ENCODE measurements at regions not wholly inside any gene's neighbourhood (a gene's known extent, or its start where the extent isn't known, plus 50 kb on each side); places are given as distances from the start of the nearest gene placed in this dataset.

DNA sequence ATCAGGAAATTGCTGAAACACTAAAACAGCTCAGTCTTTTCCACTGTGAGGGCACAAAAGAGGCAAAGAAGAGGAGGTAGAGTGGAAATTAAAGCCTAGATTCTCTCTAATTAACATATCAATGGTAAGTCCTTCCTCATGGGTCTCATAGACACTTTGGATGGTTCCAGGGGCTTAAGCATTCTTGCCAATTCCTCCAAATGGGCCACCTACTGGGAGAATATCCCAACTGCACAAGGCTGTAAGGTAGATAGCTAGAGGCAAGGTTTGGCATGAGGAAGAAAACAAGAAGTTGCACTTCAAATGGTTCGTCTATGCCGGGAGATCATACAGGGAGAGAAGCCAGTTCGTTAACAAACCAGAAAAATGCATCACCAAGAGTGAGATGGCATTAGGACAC lies 107.6 kb upstream of the KHDRBS2 start:
- TF ChIP-seq, protein P1, sequence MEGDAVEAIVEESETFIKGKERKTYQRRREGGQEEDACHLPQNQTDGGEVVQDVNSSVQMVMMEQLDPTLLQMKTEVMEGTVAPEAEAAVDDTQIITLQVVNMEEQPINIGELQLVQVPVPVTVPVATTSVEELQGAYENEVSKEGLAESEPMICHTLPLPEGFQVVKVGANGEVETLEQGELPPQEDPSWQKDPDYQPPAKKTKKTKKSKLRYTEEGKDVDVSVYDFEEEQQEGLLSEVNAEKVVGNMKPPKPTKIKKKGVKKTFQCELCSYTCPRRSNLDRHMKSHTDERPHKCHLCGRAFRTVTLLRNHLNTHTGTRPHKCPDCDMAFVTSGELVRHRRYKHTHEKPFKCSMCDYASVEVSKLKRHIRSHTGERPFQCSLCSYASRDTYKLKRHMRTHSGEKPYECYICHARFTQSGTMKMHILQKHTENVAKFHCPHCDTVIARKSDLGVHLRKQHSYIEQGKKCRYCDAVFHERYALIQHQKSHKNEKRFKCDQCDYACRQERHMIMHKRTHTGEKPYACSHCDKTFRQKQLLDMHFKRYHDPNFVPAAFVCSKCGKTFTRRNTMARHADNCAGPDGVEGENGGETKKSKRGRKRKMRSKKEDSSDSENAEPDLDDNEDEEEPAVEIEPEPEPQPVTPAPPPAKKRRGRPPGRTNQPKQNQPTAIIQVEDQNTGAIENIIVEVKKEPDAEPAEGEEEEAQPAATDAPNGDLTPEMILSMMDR (IDR thresholded peaks at IDR 0.05; ENCODE audit: insufficient read depth, low read length): no peak
- TF ChIP-seq, protein P2, sequence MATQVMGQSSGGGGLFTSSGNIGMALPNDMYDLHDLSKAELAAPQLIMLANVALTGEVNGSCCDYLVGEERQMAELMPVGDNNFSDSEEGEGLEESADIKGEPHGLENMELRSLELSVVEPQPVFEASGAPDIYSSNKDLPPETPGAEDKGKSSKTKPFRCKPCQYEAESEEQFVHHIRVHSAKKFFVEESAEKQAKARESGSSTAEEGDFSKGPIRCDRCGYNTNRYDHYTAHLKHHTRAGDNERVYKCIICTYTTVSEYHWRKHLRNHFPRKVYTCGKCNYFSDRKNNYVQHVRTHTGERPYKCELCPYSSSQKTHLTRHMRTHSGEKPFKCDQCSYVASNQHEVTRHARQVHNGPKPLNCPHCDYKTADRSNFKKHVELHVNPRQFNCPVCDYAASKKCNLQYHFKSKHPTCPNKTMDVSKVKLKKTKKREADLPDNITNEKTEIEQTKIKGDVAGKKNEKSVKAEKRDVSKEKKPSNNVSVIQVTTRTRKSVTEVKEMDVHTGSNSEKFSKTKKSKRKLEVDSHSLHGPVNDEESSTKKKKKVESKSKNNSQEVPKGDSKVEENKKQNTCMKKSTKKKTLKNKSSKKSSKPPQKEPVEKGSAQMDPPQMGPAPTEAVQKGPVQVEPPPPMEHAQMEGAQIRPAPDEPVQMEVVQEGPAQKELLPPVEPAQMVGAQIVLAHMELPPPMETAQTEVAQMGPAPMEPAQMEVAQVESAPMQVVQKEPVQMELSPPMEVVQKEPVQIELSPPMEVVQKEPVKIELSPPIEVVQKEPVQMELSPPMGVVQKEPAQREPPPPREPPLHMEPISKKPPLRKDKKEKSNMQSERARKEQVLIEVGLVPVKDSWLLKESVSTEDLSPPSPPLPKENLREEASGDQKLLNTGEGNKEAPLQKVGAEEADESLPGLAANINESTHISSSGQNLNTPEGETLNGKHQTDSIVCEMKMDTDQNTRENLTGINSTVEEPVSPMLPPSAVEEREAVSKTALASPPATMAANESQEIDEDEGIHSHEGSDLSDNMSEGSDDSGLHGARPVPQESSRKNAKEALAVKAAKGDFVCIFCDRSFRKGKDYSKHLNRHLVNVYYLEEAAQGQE (IDR thresholded peaks at IDR 0.05; ENCODE audit: insufficient replicate concordance, low read depth): no peak
